ENCODE measurements at regions not wholly inside any gene's neighbourhood (a gene's known extent, or its start where the extent isn't known, plus 50 kb on each side); places are given as distances from the start of the nearest gene placed in this dataset.

GRCh38 chr4:137641544-137641943 lies 109.2 kb upstream of the PCDH18 start:
- TF ChIP-seq YY1 (tag by site-specific recombination; IDR thresholded peaks at IDR 0.05) (no peak), PRDM10 (tag by site-specific recombination; IDR thresholded peaks at IDR 0.05) (no peak), TCF7L2 (IDR thresholded peaks at IDR 0.05; ENCODE audit: borderline replicate concordance, low read depth, low read length) (no peak), ZNF629 (tag by site-specific recombination; IDR thresholded peaks at IDR 0.05) (no peak)

Measured in HEK293 (cell line).